ENCODE measurements at regions not wholly inside any gene's neighbourhood (a gene's known extent, or its start where the extent isn't known, plus 50 kb on each side); places are given as distances from the start of the nearest gene placed in this dataset.

DNA sequence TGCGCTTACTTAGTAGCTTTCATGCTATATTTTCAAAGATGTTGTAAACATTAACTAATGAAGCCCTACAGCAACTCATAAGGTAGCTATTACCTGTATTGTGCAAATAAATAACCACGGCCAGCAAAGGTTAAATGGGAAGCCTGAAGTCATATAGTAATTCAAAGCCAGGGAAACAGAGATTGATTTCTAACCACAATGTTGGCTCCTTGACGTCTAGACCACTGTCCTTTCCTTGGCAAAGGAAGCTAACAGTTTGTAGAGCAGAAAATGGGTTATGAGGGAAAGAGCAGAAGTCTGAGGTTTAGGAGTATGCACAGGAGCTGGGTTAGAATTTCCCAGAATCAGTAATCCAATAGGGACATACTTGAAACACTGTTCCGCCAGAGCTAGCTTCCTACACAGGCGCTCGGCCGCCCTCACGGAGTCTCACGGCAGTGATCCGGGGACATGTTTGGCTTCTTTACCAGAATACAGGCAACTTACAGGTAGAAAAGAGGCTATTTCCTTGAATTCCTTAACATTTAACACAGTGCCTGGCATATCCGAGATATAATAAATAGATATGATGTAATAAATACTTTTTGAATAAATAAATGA, 298.8 kb upstream of the LYPLAL1 start:
- H3K27ac ChIP-seq = peak overlapping the region; percentile 74
- H3K4me3 ChIP-seq (ENCODE audit: low read depth, low read length) = no peak overlapping the region
- no peak for DNase-seq
- no peak for TF ChIP-seq CTCF (IDR thresholded peaks at IDR 0.05; ENCODE audit: low read depth, low read length, missing control alignments)
- H3K27me3 ChIP-seq (replicated peaks) = no peaks in the 10 kb centered on the region
- in situ Hi-C loops (cut with HindIII; ENCODE audit: low pct_ligation_motif_present, low sequenced_read_pairs) = no loop called here
- H3K36me3 ChIP-seq (replicated peaks) = no peaks in the 10 kb centered on the region

GRCh38 chr1:218878369-218878768, 295.3 kb upstream of the LYPLAL1 start:
- in situ Hi-C loops (cut with HindIII; ENCODE audit: low pct_ligation_motif_present, low sequenced_read_pairs) = no loop called here
- no peak overlapping the region for H3K4me3 ChIP-seq (ENCODE audit: low read depth, low read length)
- no peaks in the 10 kb centered on the region for H3K36me3 ChIP-seq (replicated peaks)
- TF ChIP-seq CTCF (IDR thresholded peaks at IDR 0.05; ENCODE audit: low read depth, low read length, missing control alignments) = no peak
- no peak for DNase-seq
- H3K27ac ChIP-seq = no peak overlapping the region
- no peaks in the 10 kb centered on the region for H3K27me3 ChIP-seq (replicated peaks)

DNA sequence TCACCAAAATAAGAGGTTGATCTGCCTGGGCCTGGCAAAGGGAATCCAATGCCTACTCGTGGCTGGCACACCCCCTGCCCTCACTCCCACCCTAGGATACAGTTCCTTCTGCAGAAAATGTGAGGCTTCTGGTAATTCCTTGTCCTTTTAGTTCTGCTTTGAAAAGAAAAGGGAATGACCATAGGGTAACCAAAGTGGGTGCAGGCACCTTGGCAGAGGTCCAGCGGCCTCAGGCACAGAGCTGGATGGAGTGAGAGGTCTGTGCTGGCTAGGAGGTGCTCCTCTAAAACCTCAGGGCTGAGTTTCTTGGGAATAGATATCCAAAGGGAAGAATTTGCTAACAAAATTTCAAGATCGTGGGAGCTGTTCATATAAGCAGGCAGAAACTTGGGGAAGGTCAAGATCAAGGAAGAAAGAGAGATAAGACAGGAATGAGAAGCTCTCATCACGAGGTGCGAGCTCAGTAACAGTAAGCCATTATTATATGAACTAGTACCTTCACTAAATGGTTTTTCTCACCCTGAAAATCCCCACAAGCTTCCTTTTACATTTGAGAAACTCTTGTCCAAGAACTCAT, 293.1 kb upstream of the LYPLAL1 start:
- no peak for DNase-seq
- H3K27me3 ChIP-seq (replicated peaks) = no peaks in the 10 kb centered on the region
- TF ChIP-seq CTCF (IDR thresholded peaks at IDR 0.05; ENCODE audit: low read depth, low read length, missing control alignments) = no peak
- no peak overlapping the region for H3K4me3 ChIP-seq (ENCODE audit: low read depth, low read length)
- in situ Hi-C loops (cut with HindIII; ENCODE audit: low pct_ligation_motif_present, low sequenced_read_pairs) = no loop called here
- no peak overlapping the region for H3K27ac ChIP-seq
- H3K36me3 ChIP-seq (replicated peaks) = no peaks in the 10 kb centered on the region

GRCh38 chr1:218882454-218882853, 291.2 kb upstream of the LYPLAL1 start:
- Histone ChIP-seq H3K27me3 (replicated peaks) (no peaks in the 10 kb centered on the region), H3K36me3 (replicated peaks) (no peaks in the 10 kb centered on the region), H3K27ac (no peak overlapping the region), H3K4me3 (ENCODE audit: low read depth, low read length) (no peak overlapping the region)
- no peak for DNase-seq
- TF ChIP-seq CTCF (IDR thresholded peaks at IDR 0.05; ENCODE audit: low read depth, low read length, missing control alignments) = no peak
- in situ Hi-C loops (cut with HindIII; ENCODE audit: low pct_ligation_motif_present, low sequenced_read_pairs) = no loop called here

DNA sequence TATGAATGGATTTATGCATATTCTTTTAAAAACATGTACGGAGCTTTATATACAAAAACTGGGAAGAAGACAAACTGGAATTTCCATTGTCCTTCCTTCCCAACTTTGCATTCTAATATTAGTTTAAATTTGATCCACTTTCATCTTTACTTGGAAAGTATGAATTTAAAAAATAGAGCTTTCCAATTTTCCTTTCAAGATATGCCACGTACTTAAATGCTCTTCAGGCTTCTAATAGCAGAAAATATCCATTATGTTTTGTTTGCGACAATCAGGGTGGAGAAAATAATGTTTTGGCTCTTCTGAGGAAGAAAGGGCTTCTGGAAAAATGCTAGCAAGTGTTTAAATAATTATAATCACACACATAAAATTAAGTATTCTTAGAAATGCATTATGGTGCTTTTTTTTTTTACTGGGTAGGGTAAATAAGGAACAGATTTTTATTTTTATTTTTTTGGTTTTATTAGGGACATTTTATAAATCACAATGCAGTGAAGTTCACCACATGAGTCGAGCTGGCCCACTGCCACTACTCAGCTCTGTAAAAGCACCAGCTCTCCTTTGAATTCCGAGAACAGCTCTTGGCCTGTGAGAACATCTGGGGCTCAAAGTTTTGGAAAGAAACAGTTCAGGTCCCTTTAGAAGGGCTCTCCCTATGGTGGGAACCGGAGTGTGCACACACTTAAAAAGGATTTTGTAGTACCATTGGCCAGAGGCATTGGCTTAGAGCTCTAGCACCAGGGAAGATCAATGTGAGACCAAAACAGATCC, 287.4 kb upstream of the LYPLAL1 start:
- H3K27ac ChIP-seq = no peak overlapping the region
- H3K27me3 ChIP-seq (replicated peaks) = no peaks in the 10 kb centered on the region
- peak; percentile 32 for DNase-seq
- H3K4me3 ChIP-seq (ENCODE audit: low read depth, low read length) = no peak overlapping the region
- no peak for TF ChIP-seq CTCF (IDR thresholded peaks at IDR 0.05; ENCODE audit: low read depth, low read length, missing control alignments)
- no peaks in the 10 kb centered on the region for H3K36me3 ChIP-seq (replicated peaks)
- in situ Hi-C loops (cut with HindIII; ENCODE audit: low pct_ligation_motif_present, low sequenced_read_pairs) = no loop called here
